SK-N-SH (cell line): ENCODE measurements at regions not wholly inside any gene's neighbourhood (a gene's known extent, or its start where the extent isn't known, plus 50 kb on each side); places are given as distances from the start of the nearest gene placed in this dataset.

Experiments
- CTCF ChIA-PET: fragments of 300-600, 350-600 bp; formaldehyde crosslinking; extraction: SDS; loops from one replicate; lab custom pipeline; 2021; lab: Yijun Ruan, JAX
- POLR2A ChIA-PET: fragments of 350-600 bp; sonication (Branson Sonifier 250); formaldehyde crosslinking; extraction: SDS; loops from one replicate; lab custom pipeline; 2020; ENCODE audit warnings: antibody characterized with exemption, inconsistent platforms; lab: Yijun Ruan, JAX
- DNase-seq: peaks from one replicate; pipeline ENCODE4 v3.0.0; 2012
- H2AFZ ChIP-seq: fragments of 200-600 bp; sonication (generic); 2 replicates; pipeline ENCODE4 v1.8.1; 2016; ENCODE audit warnings: antibody characterized with exemption, mild to moderate bottlenecking, low read depth
- H3F3A ChIP-seq: fragments of 200-600 bp; sonication (generic); replicated peaks from 2 replicates; pipeline ENCODE3; 2016; ENCODE audit warnings: antibody characterized with exemption, mild to moderate bottlenecking; ENCODE audit not compliant: insufficient read depth
- H3K27ac ChIP-seq, 2 experiments: fragments of 200-500 bp in 1 of 2; fragments of 200-600 bp in 1 of 2; sonication (Bioruptor generic) in 1 of 2; sonication (generic), shearing (Covaris generic) in 1 of 2; 2 replicates each; pipeline versions ENCODE4 v1.5.1 to v1.6.1; 2014 to 2016; ENCODE audit warnings: low read depth in 2 of 2, inconsistent platforms in 1 of 2, low read length in 1 of 2, mild to moderate bottlenecking in 1 of 2, mixed read lengths in 1 of 2
- H3K27me3 ChIP-seq: fragments of 200-600 bp; sonication (generic), shearing (Covaris generic); 2 replicates; pipeline ENCODE4 v1.6.1; 2016; ENCODE audit warnings: mixed run types; ENCODE audit not compliant: insufficient read depth
- H3K36me3 ChIP-seq, 2 experiments: fragments of 200-500 bp in 1 of 2; fragments of 200-600 bp in 1 of 2; sonication (Bioruptor generic) in 1 of 2; sonication (generic) in 1 of 2; replicated peaks in 1 of 2; 2 replicates each; pipeline versions ENCODE3 to v1.5.1; 2014 to 2016; ENCODE audit warnings: low read length in 1 of 2, mild to moderate bottlenecking in 1 of 2; ENCODE audit not compliant: insufficient read depth in 2 of 2, control insufficient read depth in 1 of 2
- H3K4me1 ChIP-seq, 2 experiments: fragments of 200-500 bp in 1 of 2; fragments of 200-600 bp in 1 of 2; sonication (Bioruptor generic) in 1 of 2; sonication (generic), shearing (Covaris generic) in 1 of 2; 2 replicates each; pipeline versions ENCODE4 v1.5.1 to v1.6.1; 2014 to 2016; ENCODE audit warnings: low read depth in 1 of 2, low read length in 1 of 2, mixed run types in 1 of 2; ENCODE audit not compliant: insufficient read depth in 2 of 2, control insufficient read depth in 1 of 2
- H3K4me2 ChIP-seq: fragments of 200-600 bp; sonication (generic), shearing (Covaris generic); 2 replicates; pipeline ENCODE4 v1.6.1; 2017; ENCODE audit warnings: mixed run types
- H3K4me3 ChIP-seq, 2 experiments: fragments of 200-500 bp in 1 of 2; fragments of 200-600 bp in 1 of 2; sonication (Bioruptor generic) in 1 of 2; sonication (generic), shearing (Covaris generic) in 1 of 2; 2 replicates each; pipeline versions ENCODE4 v1.5.1 to v1.8.1; 2014 to 2016; ENCODE audit warnings: low read depth in 2 of 2, inconsistent platforms in 1 of 2, low read length in 1 of 2, mild to moderate bottlenecking in 1 of 2, mixed read lengths in 1 of 2, moderate library complexity in 1 of 2
- H3K79me2 ChIP-seq: fragments of 200-600 bp; sonication (generic); 2 replicates; pipeline ENCODE4 v1.8.1; 2017; ENCODE audit warnings: mild to moderate bottlenecking; ENCODE audit not compliant: insufficient read depth
- H3K9ac ChIP-seq: fragments of 200-600 bp; sonication (generic); 2 replicates; pipeline ENCODE4 v1.6.1; 2017; ENCODE audit warnings: mixed run types
- H3K9me2 ChIP-seq: fragments of 200-600 bp; sonication (generic); 2 replicates; pipeline ENCODE4 v1.6.1; 2017; ENCODE audit warnings: mixed run types
- H3K9me3 ChIP-seq: fragments of 200-600 bp; sonication (generic); 2 replicates; pipeline ENCODE4 v1.6.1; 2017; ENCODE audit warnings: mixed run types, mild to moderate bottlenecking, moderate library complexity
- H4K20me1 ChIP-seq: fragments of 200-600 bp; sonication (generic); 2 replicates; pipeline ENCODE4 v1.6.1; 2017; ENCODE audit warnings: mild to moderate bottlenecking, mixed run types; ENCODE audit not compliant: insufficient read depth
- CHD2 ChIP-seq: fragments of 150-350 bp; IDR thresholded peaks from 2 replicates; pipeline ENCODE4 v1.6.1; 2018; ENCODE audit warnings: low read length; ENCODE audit not compliant: partially characterized antibody
- ELF1 ChIP-seq: IDR thresholded peaks from 2 replicates; pipeline ENCODE4 v1.4.0; 2012
- EZH2phosphoT487 ChIP-seq: fragments of 200-600 bp; sonication (generic); IDR thresholded peaks from 2 replicates; pipeline ENCODE4 v1.6.1; 2017; ENCODE audit warnings: low read depth, mixed run types, mild to moderate bottlenecking, antibody characterized with exemption, moderate library complexity, borderline replicate concordance
- FOSL2 ChIP-seq: IDR thresholded peaks from 2 replicates; pipeline ENCODE4 v1.4.0; 2012; ENCODE audit warnings: low read depth, mild to moderate bottlenecking, moderate library complexity, borderline replicate concordance
- FOXJ3 ChIP-seq: sonication (generic); formaldehyde crosslinking; IDR thresholded peaks from 2 replicates; pipeline ENCODE4 v1.5.1; 2020; ENCODE audit warnings: mild to moderate bottlenecking, missing genetic modification reagents
- GATA2 ChIP-seq: sonication (generic); formaldehyde crosslinking; IDR thresholded peaks from 2 replicates; pipeline ENCODE4 v1.5.0; 2020; ENCODE audit warnings: mild to moderate bottlenecking, missing genetic modification reagents
- IRF3 ChIP-seq: fragments of 150-350 bp; IDR thresholded peaks from 2 replicates; pipeline ENCODE4 v1.6.1; 2016; ENCODE audit warnings: mild to moderate bottlenecking, low read depth, low read length
- POLR2AphosphoS5 ChIP-seq: IDR thresholded peaks from 2 replicates; pipeline ENCODE4 v1.6.1; 2012; ENCODE audit warnings: low read depth, low read length
- RAD21 ChIP-seq: IDR thresholded peaks from 2 replicates; pipeline ENCODE4 v1.6.1; 2012; ENCODE audit warnings: mild to moderate bottlenecking, low read length
- RCOR1 ChIP-seq: fragments of 150-350 bp; IDR thresholded peaks from 2 replicates; pipeline ENCODE4 v1.6.1; 2017; ENCODE audit warnings: antibody characterized with exemption, low read length
- RXRA ChIP-seq: IDR thresholded peaks from 2 replicates; pipeline ENCODE4 v1.4.0; 2012; ENCODE audit warnings: low read depth, mild to moderate bottlenecking, borderline replicate concordance
- SIN3A ChIP-seq: IDR thresholded peaks from 2 replicates; pipeline ENCODE4 v1.6.1; 2012; ENCODE audit warnings: low read depth, mild to moderate bottlenecking, low read length, moderate library complexity, borderline replicate concordance
- SMC3 ChIP-seq: IDR thresholded peaks from 2 replicates; pipeline ENCODE4 v1.6.1; 2012; ENCODE audit warnings: low read depth, low read length, improper control_type of control experiment
- TAF1 ChIP-seq: IDR thresholded peaks from 2 replicates; pipeline ENCODE4 v1.6.1; 2012; ENCODE audit warnings: low read depth, mild to moderate bottlenecking, low read length, moderate library complexity, borderline replicate concordance
- TCF12 ChIP-seq: IDR thresholded peaks from 2 replicates; pipeline ENCODE4 v1.4.0; 2012
- TEAD4 ChIP-seq: IDR thresholded peaks from 2 replicates; pipeline ENCODE4 v1.4.0; 2012; ENCODE audit warnings: mild to moderate bottlenecking, borderline replicate concordance; ENCODE audit not compliant: insufficient read depth
- YY1 ChIP-seq: IDR thresholded peaks from 2 replicates; pipeline ENCODE4 v1.4.0; 2012; ENCODE audit warnings: low read depth, mild to moderate bottlenecking
- ZBTB33 ChIP-seq: IDR thresholded peaks from 2 replicates; pipeline ENCODE4 v1.4.0; 2012; ENCODE audit warnings: low read depth, borderline replicate concordance
- WGBS: methylation state at CpG from one replicate; pipeline ENCODE4 v1.1.6; 2017; ENCODE audit warnings: low lambda C conversion rate; 5-methylcytosine and 5-hydroxymethylcytosine counted together
- TF ChIP-seq, protein P1 (sequence below): IDR thresholded peaks from 2 replicates; pipeline ENCODE4; 2012
- TF ChIP-seq, protein P2 (sequence below): IDR thresholded peaks from 2 replicates; pipeline ENCODE4 v1.4.0; 2012; ENCODE audit warnings: low read depth
- TF ChIP-seq, protein P3 (sequence below): fragments of 150-350 bp; IDR thresholded peaks from 2 replicates; pipeline ENCODE4 v1.6.1; 2017; ENCODE audit warnings: antibody characterized with exemption, low read length, low read depth, borderline replicate concordance

DNA sequence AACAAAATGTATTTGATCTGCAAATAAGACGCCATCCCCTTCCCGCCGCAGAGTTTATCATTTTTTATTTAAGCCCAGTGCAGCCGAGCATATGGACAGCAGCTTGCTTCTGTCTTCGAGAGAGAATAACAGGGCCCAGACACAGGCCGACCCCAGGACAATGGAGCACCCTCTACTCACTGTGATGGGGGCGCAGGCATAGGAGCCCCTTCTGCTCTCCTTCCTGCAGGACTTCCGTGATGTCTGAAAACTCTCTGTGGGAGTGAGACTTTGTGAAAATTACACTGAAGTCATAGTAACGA, 134.8 kb downstream of the OAT start:
- H3K4me2 ChIP-seq: no peak overlapping the region
- no peaks in the 10 kb centered on the region for H3K79me2 ChIP-seq
- no peak overlapping the region for H3K4me3 ChIP-seq
- no peak overlapping the region for H2AFZ ChIP-seq
- H3K9me2 ChIP-seq: no peaks in the 10 kb centered on the region
- no peaks in the 10 kb centered on the region for H3F3A ChIP-seq
- peaks cover 0 to 16% of the 10 kb centered on the region in 2 experiments; a peak in 2 of 4 replicates for H3K4me1 ChIP-seq
- H3K36me3 ChIP-seq: no peaks in the 10 kb centered on the region
- ChIA-PET POLR2A (no interaction called here), CTCF (interaction anchor here (1.2 kb wide), 1 partner anchor 105 kb away, joined by 3 read pairs; no protein-coding TSS in a partner anchor)
- H4K20me1 ChIP-seq: no peaks in the 10 kb centered on the region
- peak overlapping the region in 1 of 2 experiments; percentile 92; a peak in 2 of 4 replicates for H3K27ac ChIP-seq
- no peak for DNase-seq
- 29% methylated on average over 9 of the region's 9 CpGs for WGBS
- TF ChIP-seq FOXJ3 (CRISPR knock-in tag): peak; percentile 33; the same call in 1 of the 2 replicates
- 0 out of 2 replicates have a peak, but pooled peaks have one; percentile 4 for TF ChIP-seq RCOR1
- TF ChIP-seq RAD21: no peak
- TF ChIP-seq GATA2: peak; percentile 2; the same call in 1 of the 2 replicates
- no peaks in the 10 kb centered on the region for H3K27me3 ChIP-seq
- no peaks in the 10 kb centered on the region for H3K9me3 ChIP-seq
- H3K9ac ChIP-seq: no peak overlapping the region

DNA sequence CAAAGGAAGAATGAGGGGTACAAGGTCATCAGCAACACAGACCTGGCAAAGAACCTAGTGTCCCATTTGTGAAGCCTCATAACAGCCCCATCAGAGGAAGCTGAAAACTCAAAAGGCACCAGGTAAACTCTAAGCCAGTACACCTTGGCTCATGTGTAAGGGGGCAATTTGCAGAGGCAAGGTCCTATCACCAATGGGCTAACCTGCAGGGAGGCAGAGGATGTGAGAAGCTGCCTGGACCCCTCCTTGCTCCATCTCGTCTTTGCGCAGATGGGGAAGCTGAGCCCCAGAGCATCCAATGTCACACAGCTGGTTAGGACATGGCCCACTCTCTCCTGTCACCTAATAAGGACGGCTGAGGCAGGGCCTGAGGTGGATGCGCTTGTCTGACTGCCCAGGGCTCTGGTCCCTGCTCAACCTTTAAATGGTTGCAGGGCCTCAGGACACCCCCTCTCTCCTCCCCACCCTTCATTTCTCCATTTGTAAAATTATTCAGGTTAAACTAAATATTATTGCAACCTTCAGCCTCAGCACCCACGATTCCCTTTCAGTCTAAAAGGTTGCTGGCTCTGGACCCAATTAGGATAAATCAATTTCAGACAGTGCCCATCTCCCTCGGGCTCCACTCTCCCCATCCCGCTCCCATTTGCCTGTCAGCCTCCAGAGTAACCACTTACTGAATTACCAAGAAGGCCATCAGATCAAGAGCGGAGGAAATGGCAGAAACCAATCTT, 135.3 kb downstream of the OAT start:
- no peaks in the 10 kb centered on the region for H3K9me3 ChIP-seq
- peak; percentile 89 for DNase-seq
- no peaks in the 10 kb centered on the region for H3K79me2 ChIP-seq
- ChIA-PET POLR2A (no interaction called here), CTCF (interaction anchor here (1.1 to 1.6 kb wide), 3 partner anchors 24 to 106 kb away, joined by 3 to 6 read pairs (median 3); no protein-coding TSS in a partner anchor)
- no peaks in the 10 kb centered on the region for H3F3A ChIP-seq
- 34% methylated on average over 8 of the region's 8 CpGs for WGBS
- no peak overlapping the region for H2AFZ ChIP-seq
- no peaks in the 10 kb centered on the region for H3K9me2 ChIP-seq
- no peaks in the 10 kb centered on the region for H4K20me1 ChIP-seq
- no peak overlapping the region for H3K4me2 ChIP-seq
- H3K36me3 ChIP-seq: no peaks in the 10 kb centered on the region
- H3K27me3 ChIP-seq: no peaks in the 10 kb centered on the region
- H3K27ac ChIP-seq: peak overlapping the region in 1 of 2 experiments; percentile 92; a peak in 2 of 4 replicates
- no peak overlapping the region for H3K9ac ChIP-seq
- H3K4me1 ChIP-seq: peaks cover 0 to 16% of the 10 kb centered on the region in 2 experiments; a peak in 2 of 4 replicates
- H3K4me3 ChIP-seq: no peak overlapping the region
- no peak for TF ChIP-seq ZBTB33
- TF ChIP-seq SIN3A: no peak
- peak; percentile 72 for TF ChIP-seq GATA2
- TF ChIP-seq TAF1: no peak
- TF ChIP-seq ELF1: no peak
- TF ChIP-seq FOXJ3 (CRISPR knock-in tag): peak; percentile 74; the same call in 1 of the 2 replicates
- TF ChIP-seq RCOR1: peak; percentile 72
- TF ChIP-seq YY1: no peak
- no peak for TF ChIP-seq RXRA
- TF ChIP-seq, protein P1, sequence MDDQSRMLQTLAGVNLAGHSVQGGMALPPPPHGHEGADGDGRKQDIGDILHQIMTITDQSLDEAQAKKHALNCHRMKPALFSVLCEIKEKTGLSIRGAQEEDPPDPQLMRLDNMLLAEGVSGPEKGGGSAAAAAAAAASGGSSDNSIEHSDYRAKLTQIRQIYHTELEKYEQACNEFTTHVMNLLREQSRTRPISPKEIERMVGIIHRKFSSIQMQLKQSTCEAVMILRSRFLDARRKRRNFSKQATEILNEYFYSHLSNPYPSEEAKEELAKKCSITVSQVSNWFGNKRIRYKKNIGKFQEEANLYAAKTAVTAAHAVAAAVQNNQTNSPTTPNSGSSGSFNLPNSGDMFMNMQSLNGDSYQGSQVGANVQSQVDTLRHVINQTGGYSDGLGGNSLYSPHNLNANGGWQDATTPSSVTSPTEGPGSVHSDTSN: no peak
- no peak for TF ChIP-seq POLR2AphosphoS5
- TF ChIP-seq CHD2: peak; percentile 50
- no peak for TF ChIP-seq SMC3
- no peak for TF ChIP-seq EZH2phosphoT487
- TF ChIP-seq TCF12: peak; percentile 23; the same call in 1 of the 2 replicates
- TF ChIP-seq, protein P2, sequence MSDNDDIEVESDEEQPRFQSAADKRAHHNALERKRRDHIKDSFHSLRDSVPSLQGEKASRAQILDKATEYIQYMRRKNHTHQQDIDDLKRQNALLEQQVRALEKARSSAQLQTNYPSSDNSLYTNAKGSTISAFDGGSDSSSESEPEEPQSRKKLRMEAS: no peak
- no peak; the same call in 1 of the 2 replicates for TF ChIP-seq TEAD4
- TF ChIP-seq, protein P3, sequence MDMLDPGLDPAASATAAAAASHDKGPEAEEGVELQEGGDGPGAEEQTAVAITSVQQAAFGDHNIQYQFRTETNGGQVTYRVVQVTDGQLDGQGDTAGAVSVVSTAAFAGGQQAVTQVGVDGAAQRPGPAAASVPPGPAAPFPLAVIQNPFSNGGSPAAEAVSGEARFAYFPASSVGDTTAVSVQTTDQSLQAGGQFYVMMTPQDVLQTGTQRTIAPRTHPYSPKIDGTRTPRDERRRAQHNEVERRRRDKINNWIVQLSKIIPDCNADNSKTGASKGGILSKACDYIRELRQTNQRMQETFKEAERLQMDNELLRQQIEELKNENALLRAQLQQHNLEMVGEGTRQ: no peak
- TF ChIP-seq FOSL2: no peak
- no peak for TF ChIP-seq IRF3
